Naive B cell (primary cell): ENCODE measurements at regions not wholly inside any gene's neighbourhood (a gene's known extent, or its start where the extent isn't known, plus 50 kb on each side); places are given as distances from the start of the nearest gene placed in this dataset.

Experiments
- ATAC-seq, 2 donors: fragments of 150-1000 bp; cut with Tn5 transposase; 2 replicates each; pipeline ENCODE4 v1.10.0; 2021; ENCODE audit warnings: low read depth in 2 of 2, mild to moderate bottlenecking in 2 of 2, moderate library complexity in 2 of 2
- DNase-seq: peaks from one replicate; pipeline ENCODE4 v3.0.0; 2022
- H3K27ac Mint-ChIP-seq, 6 donors: one replicate each; pipeline ENCODE4 v1.8.0; 2020 to 2022; ENCODE audit warnings: mild to moderate bottlenecking in 6 of 6, mixed read lengths in 6 of 6, moderate library complexity in 5 of 6, inconsistent platforms in 2 of 6
- H3K27me3 Mint-ChIP-seq, 3 donors: one replicate each; pipeline ENCODE4 v1.8.0; 2021 to 2022; ENCODE audit warnings: mixed read lengths in 3 of 3, mild to moderate bottlenecking in 1 of 3
- H3K36me3 Mint-ChIP-seq, 2 donors: one replicate each; pipeline ENCODE4 v1.8.0; 2020 to 2022; ENCODE audit warnings: mixed read lengths in 2 of 2, inconsistent platforms in 1 of 2, mild to moderate bottlenecking in 1 of 2
- H3K4me1 Mint-ChIP-seq, 3 donors: one replicate each; pipeline ENCODE4 v1.8.0; 2020 to 2022; ENCODE audit warnings: mixed read lengths in 3 of 3, inconsistent platforms in 1 of 3, mild to moderate bottlenecking in 1 of 3, moderate library complexity in 1 of 3
- H3K4me3 Mint-ChIP-seq, 8 donors: one replicate each; pipeline ENCODE4 v1.8.0; 2020 to 2022; ENCODE audit warnings: mild to moderate bottlenecking in 8 of 8, mixed read lengths in 8 of 8, moderate library complexity in 8 of 8, inconsistent platforms in 2 of 8
- H3K9me3 Mint-ChIP-seq, 7 donors: one replicate each; pipeline ENCODE4 v1.8.0; 2020 to 2022; ENCODE audit warnings: mixed read lengths in 7 of 7, mild to moderate bottlenecking in 5 of 7, inconsistent platforms in 2 of 7, moderate library complexity in 1 of 7

DNA sequence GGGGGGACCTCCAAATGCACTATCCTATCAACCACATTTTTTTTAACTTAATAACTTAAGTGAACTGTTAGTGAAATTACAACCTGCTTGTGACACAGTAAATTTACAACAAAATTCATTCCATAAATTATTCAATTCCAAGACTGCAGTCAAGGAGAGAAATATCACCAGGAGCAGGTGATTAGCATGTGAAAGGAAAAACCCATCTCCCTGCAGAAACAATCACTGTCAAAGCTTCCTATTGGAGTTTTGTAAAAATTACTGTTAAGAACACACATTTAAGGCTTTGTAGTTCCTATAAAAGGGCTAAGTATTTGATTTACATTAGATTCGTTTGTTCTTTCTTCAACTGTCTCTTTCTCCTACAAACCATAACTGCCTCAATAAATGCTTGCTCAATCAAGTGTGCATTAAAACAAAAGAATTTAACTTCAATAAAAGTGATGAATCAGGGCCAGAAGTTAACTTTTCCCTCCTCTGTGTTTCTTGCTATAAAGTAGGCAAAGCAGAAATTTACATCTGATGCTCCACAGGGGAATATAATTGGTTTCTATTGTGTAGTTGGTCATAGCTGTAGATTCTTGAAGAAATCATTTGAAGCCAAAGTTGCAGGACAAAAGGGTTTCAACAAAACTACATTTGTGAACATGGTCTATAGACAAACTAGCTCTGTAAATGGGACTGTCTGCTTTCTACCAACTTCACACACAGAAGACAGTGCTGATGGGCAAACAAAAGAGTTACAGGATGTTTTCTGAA is 195.1 kb upstream of the PSMD7 start:
- H3K9me3 Mint-ChIP-seq, result peaks cover 0 to 2% (median 0%) of the 10 kb centered on the region in 7 donors
- no peak for ATAC-seq
- H3K36me3 Mint-ChIP-seq, result no peaks in the 10 kb centered on the region
- no peaks in the 10 kb centered on the region for H3K27me3 Mint-ChIP-seq
- H3K27ac Mint-ChIP-seq, result no peak overlapping the region
- DNase-seq, result no peak
- H3K4me1 Mint-ChIP-seq, result no peaks in the 10 kb centered on the region
- no peak overlapping the region for H3K4me3 Mint-ChIP-seq

DNA sequence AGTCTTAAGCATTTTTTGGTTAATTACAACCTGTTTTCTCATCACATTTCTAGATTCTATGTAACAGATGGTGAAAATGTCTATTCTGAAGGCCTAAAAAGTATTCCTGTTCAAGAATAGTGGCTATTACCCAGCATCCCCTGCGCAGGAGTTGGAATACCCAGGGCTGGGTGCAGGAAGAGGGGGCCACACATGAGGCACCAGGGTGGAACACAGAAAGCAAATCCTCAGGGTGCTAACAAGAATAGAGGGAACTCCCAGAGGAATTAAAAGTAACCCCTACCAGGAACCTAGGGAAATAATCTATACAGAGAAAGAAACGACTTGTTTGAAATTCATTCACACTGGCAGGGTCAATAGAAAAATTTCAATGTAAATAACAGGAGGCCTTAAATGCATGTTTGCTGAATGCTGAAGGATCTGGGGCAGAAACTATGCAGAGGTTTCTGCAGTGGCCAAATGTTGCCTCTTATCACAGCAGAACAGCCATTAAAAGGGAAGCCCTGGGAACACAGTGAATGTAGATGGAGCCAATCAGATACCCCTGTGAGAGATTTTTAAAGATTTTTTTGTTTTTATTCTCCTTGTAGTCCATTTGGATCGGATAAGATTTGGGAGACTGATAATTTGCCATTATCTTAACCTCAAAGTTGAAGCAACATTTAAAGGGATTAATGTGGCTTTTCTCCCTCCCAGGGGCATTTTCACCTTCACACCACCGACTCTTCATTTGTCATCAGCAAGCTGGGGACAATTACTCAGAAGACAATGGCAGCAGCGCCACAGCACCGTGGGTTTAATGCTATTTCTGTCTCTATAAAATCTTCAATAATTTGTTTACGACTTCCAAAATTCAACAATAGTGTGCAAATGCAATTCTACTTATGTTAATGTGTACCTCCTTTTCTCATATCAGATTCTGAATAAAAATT is 196.0 kb upstream of the PSMD7 start:
- H3K4me1 Mint-ChIP-seq, result no peaks in the 10 kb centered on the region
- H3K27me3 Mint-ChIP-seq, result no peaks in the 10 kb centered on the region
- DNase-seq, result no peak
- peaks cover 0 to 2% (median 0%) of the 10 kb centered on the region in 7 donors for H3K9me3 Mint-ChIP-seq
- H3K27ac Mint-ChIP-seq, result no peak overlapping the region
- ATAC-seq, result no peak
- H3K4me3 Mint-ChIP-seq, result no peak overlapping the region
- H3K36me3 Mint-ChIP-seq, result no peaks in the 10 kb centered on the region

DNA sequence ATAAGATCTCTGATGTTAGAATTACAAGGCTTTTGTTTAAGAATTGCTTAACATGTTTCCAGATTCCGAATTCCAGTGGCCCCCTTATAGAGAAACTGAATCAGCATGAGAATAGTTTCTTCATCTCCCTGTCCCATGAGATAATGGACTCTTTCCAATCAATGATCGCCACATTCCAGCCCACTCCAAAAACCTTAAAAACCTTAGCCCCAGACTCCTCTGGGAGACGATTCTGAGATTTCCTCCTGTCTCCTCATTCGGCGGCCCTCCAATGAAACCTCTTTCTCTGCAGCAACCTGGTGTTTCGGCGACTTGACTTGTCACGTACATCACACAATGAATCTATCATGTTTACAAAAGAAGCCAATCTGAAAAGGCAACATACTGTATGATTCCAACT is 197.1 kb upstream of the PSMD7 start:
- Mint-ChIP-seq H3K4me3 (no peak overlapping the region), H3K9me3 (peaks cover 0 to 4% (median 2%) of the 10 kb centered on the region in 7 donors), H3K36me3 (no peaks in the 10 kb centered on the region), H3K4me1 (peaks cover 4 to 8% (median 7%) of the 10 kb centered on the region in 3 donors), H3K27me3 (no peaks in the 10 kb centered on the region), H3K27ac (no peak overlapping the region)
- no peak for DNase-seq
- no peak for ATAC-seq

- ATAC-seq (peak in 1 of 2 donors; percentile 18), DNase-seq (no peak)
- Mint-ChIP-seq H3K36me3 (no peaks in the 10 kb centered on the region), H3K9me3 (peaks cover 0 to 4% (median 0%) of the 10 kb centered on the region in 7 donors), H3K4me3 (peak overlapping the region in 1 of 8 donors; percentile 22), H3K4me1 (peaks cover 4 to 8% (median 8%) of the 10 kb centered on the region in 3 donors), H3K27me3 (no peaks in the 10 kb centered on the region), H3K27ac (peak overlapping the region in 2 of 6 donors; percentile 22 to 69)
Measured at GRCh38 chr16:74094962-74095361, 201.7 kb upstream of the PSMD7 start.

- DNase-seq (no peak), ATAC-seq (no peak)
- H3K9me3 Mint-ChIP-seq, result peaks cover 0 to 4% (median 0%) of the 10 kb centered on the region in 7 donors
- no peaks in the 10 kb centered on the region for H3K36me3 Mint-ChIP-seq
- H3K27ac Mint-ChIP-seq, result no peak overlapping the region
- H3K4me1 Mint-ChIP-seq, result peaks cover 4 to 8% (median 8%) of the 10 kb centered on the region in 3 donors
- H3K4me3 Mint-ChIP-seq, result peak overlapping the region in 1 of 8 donors; percentile 62
- H3K27me3 Mint-ChIP-seq, result no peaks in the 10 kb centered on the region
Measured at GRCh38 chr16:74094514-74094913, 202.1 kb upstream of the PSMD7 start.

DNA sequence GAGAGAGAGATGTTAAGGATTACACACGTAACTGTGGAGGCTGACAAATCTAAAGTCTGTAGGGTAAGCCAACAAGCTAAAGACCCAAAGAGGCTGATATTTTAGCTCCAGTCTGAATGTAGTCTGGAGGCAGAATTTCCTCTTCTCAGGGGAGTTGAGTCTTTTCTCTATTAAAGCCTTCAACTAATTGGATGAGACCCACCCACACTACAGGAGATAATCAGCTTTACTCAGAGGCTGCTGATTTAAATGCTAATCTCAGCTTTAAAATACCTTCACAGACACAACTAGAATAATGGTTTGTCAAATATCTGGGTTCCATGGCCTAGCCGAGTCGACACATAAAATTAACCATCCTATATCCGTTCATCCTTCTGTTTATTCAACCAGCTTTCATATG is 204.3 kb upstream of the PSMD7 start:
- Mint-ChIP-seq H3K27me3 (no peaks in the 10 kb centered on the region), H3K4me1 (peaks cover 4 to 8% (median 8%) of the 10 kb centered on the region in 3 donors), H3K9me3 (peaks cover 0 to 4% (median 0%) of the 10 kb centered on the region in 7 donors), H3K27ac (no peak overlapping the region), H3K36me3 (no peaks in the 10 kb centered on the region), H3K4me3 (no peak overlapping the region)
- ATAC-seq, result no peak
- DNase-seq, result no peak

DNA sequence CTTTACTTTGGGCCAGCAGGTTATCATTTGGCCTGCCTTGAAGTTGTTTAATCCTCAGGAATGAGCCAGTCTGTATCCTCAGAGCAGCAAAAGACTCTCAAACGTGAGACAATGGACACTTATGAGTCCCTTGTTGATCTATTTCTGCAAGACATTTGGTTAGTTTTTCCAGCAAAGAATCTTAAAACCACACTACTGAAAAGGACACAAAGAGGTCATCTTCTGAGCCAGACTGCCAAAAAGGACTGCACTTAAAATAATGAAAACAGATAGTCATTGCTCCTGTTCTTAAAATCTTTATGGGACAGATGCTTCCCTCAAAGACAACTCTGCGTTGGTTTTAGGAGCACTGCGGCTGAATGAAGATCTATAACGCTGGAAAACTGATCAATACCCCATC is 205.7 kb upstream of the PSMD7 start:
- DNase-seq (no peak), ATAC-seq (no peak)
- Mint-ChIP-seq H3K4me1 (peaks cover 4 to 8% (median 8%) of the 10 kb centered on the region in 3 donors), H3K9me3 (peaks cover 0 to 4% (median 1%) of the 10 kb centered on the region in 7 donors), H3K4me3 (no peak overlapping the region), H3K27ac (no peak overlapping the region), H3K27me3 (no peaks in the 10 kb centered on the region), H3K36me3 (no peaks in the 10 kb centered on the region)

GRCh38 chr16:74083541-74083940 is 213.1 kb upstream of the PSMD7 start:
- H3K36me3 Mint-ChIP-seq, result no peaks in the 10 kb centered on the region
- no peak overlapping the region for H3K4me3 Mint-ChIP-seq
- no peak for ATAC-seq
- no peaks in the 10 kb centered on the region for H3K27me3 Mint-ChIP-seq
- H3K9me3 Mint-ChIP-seq, result peaks cover 0 to 4% (median 0%) of the 10 kb centered on the region in 7 donors
- H3K27ac Mint-ChIP-seq, result no peak overlapping the region
- no peak for DNase-seq
- H3K4me1 Mint-ChIP-seq, result no peaks in the 10 kb centered on the region

GRCh38 chr16:74080311-74080710 is 216.3 kb upstream of the PSMD7 start:
- Mint-ChIP-seq H3K4me1 (no peaks in the 10 kb centered on the region), H3K27ac (no peak overlapping the region), H3K9me3 (peaks cover 2 to 11% (median 8%) of the 10 kb centered on the region in 7 donors), H3K36me3 (peaks cover 0 to 4% of the 10 kb centered on the region in 2 donors), H3K27me3 (no peaks in the 10 kb centered on the region), H3K4me3 (no peak overlapping the region)
- ATAC-seq, result no peak
- DNase-seq, result no peak

DNA sequence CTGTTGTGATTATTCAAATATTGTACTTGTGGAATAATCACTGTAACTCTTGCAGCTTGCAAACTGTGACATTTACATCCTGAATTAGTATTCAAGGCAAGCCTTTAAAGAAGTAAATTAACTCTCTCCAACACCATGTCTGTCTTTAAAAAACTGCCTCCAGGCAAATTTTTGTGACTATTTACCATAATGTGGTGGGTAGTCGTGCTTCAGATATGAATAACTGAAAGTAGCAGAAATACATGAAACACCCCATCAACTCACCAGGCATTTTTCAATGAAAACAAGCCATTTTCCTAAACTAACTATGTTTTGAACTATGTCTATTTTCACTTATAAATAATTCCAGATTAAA is 217.4 kb upstream of the PSMD7 start:
- no peak for DNase-seq
- H3K27ac Mint-ChIP-seq, result no peak overlapping the region
- no peak for ATAC-seq
- no peaks in the 10 kb centered on the region for H3K4me1 Mint-ChIP-seq
- no peaks in the 10 kb centered on the region for H3K27me3 Mint-ChIP-seq
- H3K4me3 Mint-ChIP-seq, result no peak overlapping the region
- H3K9me3 Mint-ChIP-seq, result peaks cover 2 to 21% (median 13%) of the 10 kb centered on the region in 7 donors
- peaks cover 0 to 5% of the 10 kb centered on the region in 2 donors for H3K36me3 Mint-ChIP-seq

- H3K4me1 Mint-ChIP-seq, result no peaks in the 10 kb centered on the region
- H3K36me3 Mint-ChIP-seq, result peaks cover 0 to 5% of the 10 kb centered on the region in 2 donors
- no peak overlapping the region for H3K27ac Mint-ChIP-seq
- no peaks in the 10 kb centered on the region for H3K27me3 Mint-ChIP-seq
- no peak for DNase-seq
- H3K9me3 Mint-ChIP-seq, result peaks cover 2 to 22% (median 14%) of the 10 kb centered on the region in 7 donors
- H3K4me3 Mint-ChIP-seq, result no peak overlapping the region
- no peak for ATAC-seq
Measured at GRCh38 chr16:74078511-74079231, 217.9 kb upstream of the PSMD7 start.

DNA sequence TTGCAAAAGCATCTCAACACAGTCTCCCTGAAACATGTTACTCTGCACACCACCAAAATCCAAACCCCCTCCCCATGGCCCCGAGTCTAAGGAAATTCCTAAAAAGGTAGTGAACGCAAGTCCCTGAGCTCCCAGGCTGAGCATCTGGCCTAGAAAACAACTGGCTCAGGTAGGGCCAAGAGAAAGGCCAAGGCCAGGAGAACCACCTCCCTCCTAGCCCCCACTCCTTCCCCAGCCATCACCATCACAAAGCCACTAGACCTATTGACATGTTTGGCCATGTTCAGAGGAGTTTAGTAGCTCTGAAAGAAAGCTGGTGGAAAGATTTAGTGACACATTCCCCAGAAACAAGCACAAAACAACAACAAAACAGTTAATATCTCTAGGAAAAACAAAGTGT is 220.0 kb upstream of the PSMD7 start:
- H3K4me3 Mint-ChIP-seq, result no peak overlapping the region
- H3K4me1 Mint-ChIP-seq, result no peaks in the 10 kb centered on the region
- ATAC-seq, result no peak
- no peak overlapping the region for H3K27ac Mint-ChIP-seq
- H3K36me3 Mint-ChIP-seq, result peaks cover 0 to 5% of the 10 kb centered on the region in 2 donors
- peaks cover 2 to 22% (median 15%) of the 10 kb centered on the region in 7 donors for H3K9me3 Mint-ChIP-seq
- DNase-seq, result no peak
- H3K27me3 Mint-ChIP-seq, result no peaks in the 10 kb centered on the region

DNA sequence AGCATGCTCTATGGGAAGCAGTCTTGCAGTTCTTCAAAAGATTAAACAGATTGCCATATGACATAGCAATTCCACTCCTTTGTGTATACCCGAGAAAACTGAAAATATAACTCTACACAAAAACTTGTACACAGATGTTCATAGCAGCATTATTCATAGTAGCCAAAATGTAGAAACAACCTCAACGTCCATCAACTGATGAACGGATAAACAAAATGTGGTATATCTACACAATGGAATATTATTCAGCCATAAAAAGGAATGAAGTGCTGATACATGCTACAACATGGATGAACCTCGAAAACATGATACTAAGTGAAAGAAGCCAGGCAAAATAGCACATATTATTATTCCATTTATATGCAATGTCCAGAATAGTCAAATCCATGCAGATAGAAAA is 221.2 kb upstream of the PSMD7 start:
- Mint-ChIP-seq H3K36me3 (peaks cover 0 to 5% of the 10 kb centered on the region in 2 donors), H3K4me1 (no peaks in the 10 kb centered on the region), H3K4me3 (no peak overlapping the region), H3K27ac (no peak overlapping the region), H3K9me3 (peaks cover 2 to 22% (median 15%) of the 10 kb centered on the region in 7 donors), H3K27me3 (no peaks in the 10 kb centered on the region)
- no peak for ATAC-seq
- DNase-seq, result no peak
